ENCODE measurements at regions not wholly inside any gene's neighbourhood (a gene's known extent, or its start where the extent isn't known, plus 50 kb on each side); places are given as distances from the start of the nearest gene placed in this dataset.

GRCh38 chr2:118183381-118183780 is 95.1 kb downstream of the INSIG2 start:
- Histone ChIP-seq H3K9me3 (replicated peaks in 1 of 11) (no peaks in the 10 kb centered on the region), H3K36me3 (no peaks in the 10 kb centered on the region), H3K9ac (no peak overlapping the region), H3K4me2 (no peak overlapping the region), H3K27ac (no peak overlapping the region), H3K4me1 (peaks cover 4 to 32% (median 20%) of the 10 kb centered on the region in 10 experiments; a peak in 17 of 20 replicates), H3K27me3 (no peaks in the 10 kb centered on the region), H3K4me3 (no peak overlapping the region), H4K20me1 (no peaks in the 10 kb centered on the region)
- TF ChIP-seq Cebpa-rat (IDR thresholded peaks at IDR 0.05): no peak

GRCh38 chr2:118179445-118179844 is 91.2 kb downstream of the INSIG2 start:
- Histone ChIP-seq H3K27me3 (no peaks in the 10 kb centered on the region), H3K27ac (no peak overlapping the region), H3K36me3 (no peaks in the 10 kb centered on the region), H3K4me2 (no peak overlapping the region), H3K9ac (no peak overlapping the region), H3K4me1 (peaks cover 4 to 30% (median 11%) of the 10 kb centered on the region in 10 experiments; a peak in 16 of 20 replicates), H3K9me3 (replicated peaks in 1 of 11) (no peaks in the 10 kb centered on the region), H3K4me3 (no peak overlapping the region), H4K20me1 (no peaks in the 10 kb centered on the region)
- TF ChIP-seq Cebpa-rat (IDR thresholded peaks at IDR 0.05): no peak

- Histone ChIP-seq H3K9ac (no peak overlapping the region), H3K4me3 (no peak overlapping the region), H3K27ac (no peak overlapping the region), H3K27me3 (no peaks in the 10 kb centered on the region), H3K4me1 (peaks cover 4 to 30% (median 11%) of the 10 kb centered on the region in 10 experiments; a peak in 16 of 20 replicates), H4K20me1 (no peaks in the 10 kb centered on the region), H3K9me3 (replicated peaks in 1 of 11) (no peaks in the 10 kb centered on the region), H3K36me3 (no peaks in the 10 kb centered on the region), H3K4me2 (peak overlapping the region in 7 of 11 experiments; percentile 3 to 74 (median 21); a peak in 8 of 22 replicates)
- no peak for TF ChIP-seq Cebpa-rat (IDR thresholded peaks at IDR 0.05)
Measured at GRCh38 chr2:118177884-118178283, 89.6 kb downstream of the INSIG2 start.

- H3K9ac ChIP-seq: no peak overlapping the region
- H3K27me3 ChIP-seq: no peaks in the 10 kb centered on the region
- no peaks in the 10 kb centered on the region for H4K20me1 ChIP-seq
- H3K4me3 ChIP-seq: no peak overlapping the region
- H3K36me3 ChIP-seq: no peaks in the 10 kb centered on the region
- TF ChIP-seq Cebpa-rat (IDR thresholded peaks at IDR 0.05): no peak
- H3K4me1 ChIP-seq: peaks cover 4 to 30% (median 11%) of the 10 kb centered on the region in 10 experiments; a peak in 16 of 20 replicates
- H3K9me3 ChIP-seq (replicated peaks in 1 of 11): no peaks in the 10 kb centered on the region; a peak in 1 of 22 replicates
- peak overlapping the region in 5 of 11 experiments; percentile 20 to 74 (median 34); a peak in 8 of 22 replicates for H3K4me2 ChIP-seq
- H3K27ac ChIP-seq: no peak overlapping the region
Measured at GRCh38 chr2:118177318-118177717, 89.0 kb downstream of the INSIG2 start.

GRCh38 chr2:118176601-118177000 is 88.3 kb downstream of the INSIG2 start:
- Histone ChIP-seq H3K4me2 (peak overlapping the region in 1 of 11 experiments; percentile 72; a peak in 1 of 22 replicates), H3K36me3 (no peaks in the 10 kb centered on the region), H3K4me1 (peaks cover 4 to 30% (median 11%) of the 10 kb centered on the region in 10 experiments; a peak in 16 of 20 replicates), H3K4me3 (no peak overlapping the region), H3K27ac (no peak overlapping the region), H3K27me3 (no peaks in the 10 kb centered on the region), H4K20me1 (no peaks in the 10 kb centered on the region), H3K9ac (no peak overlapping the region), H3K9me3 (replicated peaks in 1 of 11) (no peaks in the 10 kb centered on the region; a peak in 1 of 22 replicates)
- TF ChIP-seq Cebpa-rat (IDR thresholded peaks at IDR 0.05): no peak

GRCh38 chr2:118171546-118171945 is 83.3 kb downstream of the INSIG2 start:
- TF ChIP-seq Cebpa-rat (IDR thresholded peaks at IDR 0.05): no peak
- Histone ChIP-seq H3K4me3 (no peak overlapping the region), H3K9ac (no peak overlapping the region), H3K9me3 (replicated peaks in 1 of 11) (no peaks in the 10 kb centered on the region; a peak in 1 of 22 replicates), H3K4me1 (peaks cover 0 to 28% (median 2%) of the 10 kb centered on the region in 10 experiments; a peak in 8 of 20 replicates), H3K27me3 (no peaks in the 10 kb centered on the region), H4K20me1 (no peaks in the 10 kb centered on the region), H3K4me2 (no peak overlapping the region), H3K36me3 (no peaks in the 10 kb centered on the region), H3K27ac (no peak overlapping the region)

- Histone ChIP-seq H3K27ac (peak overlapping the region in 1 of 11 experiments; percentile 17; a peak in 1 of 22 replicates), H4K20me1 (no peaks in the 10 kb centered on the region), H3K4me3 (no peak overlapping the region), H3K4me1 (peaks cover 0 to 16% (median 2%) of the 10 kb centered on the region in 10 experiments; a peak in 8 of 20 replicates), H3K27me3 (no peaks in the 10 kb centered on the region), H3K36me3 (no peaks in the 10 kb centered on the region), H3K9me3 (replicated peaks in 1 of 11) (peaks cover 13 to 18% (median 16%) of the 10 kb centered on the region in 11 experiments), H3K9ac (no peak overlapping the region), H3K4me2 (peak overlapping the region in 5 of 11 experiments; percentile 40 to 71 (median 49); a peak in 9 of 22 replicates)
- TF ChIP-seq Cebpa-rat (IDR thresholded peaks at IDR 0.05): no peak
Measured at GRCh38 chr2:118169359-118170005, 81.2 kb downstream of the INSIG2 start.

GRCh38 chr2:118168615-118169014 is 80.3 kb downstream of the INSIG2 start:
- no peaks in the 10 kb centered on the region for H4K20me1 ChIP-seq
- H3K9ac ChIP-seq: no peak overlapping the region
- no peak overlapping the region for H3K27ac ChIP-seq
- H3K9me3 ChIP-seq (replicated peaks in 1 of 11): peaks cover 16 to 23% (median 21%) of the 10 kb centered on the region in 11 experiments
- no peaks in the 10 kb centered on the region for H3K36me3 ChIP-seq
- TF ChIP-seq Cebpa-rat (IDR thresholded peaks at IDR 0.05): no peak
- H3K4me3 ChIP-seq: no peak overlapping the region
- H3K27me3 ChIP-seq: no peaks in the 10 kb centered on the region
- H3K4me2 ChIP-seq: peak overlapping the region in 2 of 11 experiments; percentile 11 to 49; a peak in 2 of 22 replicates
- H3K4me1 ChIP-seq: peaks cover 0 to 16% (median 2%) of the 10 kb centered on the region in 10 experiments; a peak in 8 of 20 replicates

GRCh38 chr2:118167026-118167425 is 78.8 kb downstream of the INSIG2 start:
- no peak overlapping the region for H3K27ac ChIP-seq
- no peak overlapping the region for H3K4me2 ChIP-seq
- no peak overlapping the region for H3K4me3 ChIP-seq
- no peaks in the 10 kb centered on the region for H3K27me3 ChIP-seq
- TF ChIP-seq Cebpa-rat (IDR thresholded peaks at IDR 0.05): no peak
- H4K20me1 ChIP-seq: no peaks in the 10 kb centered on the region
- no peaks in the 10 kb centered on the region for H3K36me3 ChIP-seq
- peaks cover 0 to 16% (median 2%) of the 10 kb centered on the region in 10 experiments; a peak in 8 of 20 replicates for H3K4me1 ChIP-seq
- no peak overlapping the region for H3K9ac ChIP-seq
- peaks cover 16 to 32% (median 24%) of the 10 kb centered on the region in 11 experiments for H3K9me3 ChIP-seq (replicated peaks in 1 of 11)
